Neural progenitor cell (in vitro differentiated cells): ENCODE measurements at regions not wholly inside any gene's neighbourhood (a gene's known extent, or its start where the extent isn't known, plus 50 kb on each side); places are given as distances from the start of the nearest gene placed in this dataset.

ENCODE experiments used
- EZH2 ChIP-seq: fragments of 200-600 bp; sonication (generic); IDR thresholded peaks from 2 replicates; pipeline ENCODE4 v1.6.1; 2017; ENCODE audit warnings: antibody characterized with exemption, mild to moderate bottlenecking, moderate library complexity
- EZH2phosphoT487 ChIP-seq: fragments of 200-600 bp; sonication (generic); IDR thresholded peaks from 2 replicates; pipeline ENCODE4 v1.6.1; 2017; ENCODE audit warnings: antibody characterized with exemption
- TF ChIP-seq, protein P1 (sequence below): fragments of 200-600 bp; sonication (generic); IDR thresholded peaks from 2 replicates; pipeline ENCODE4 v1.5.1; 2017; ENCODE audit warnings: antibody characterized with exemption, mild to moderate bottlenecking

DNA sequence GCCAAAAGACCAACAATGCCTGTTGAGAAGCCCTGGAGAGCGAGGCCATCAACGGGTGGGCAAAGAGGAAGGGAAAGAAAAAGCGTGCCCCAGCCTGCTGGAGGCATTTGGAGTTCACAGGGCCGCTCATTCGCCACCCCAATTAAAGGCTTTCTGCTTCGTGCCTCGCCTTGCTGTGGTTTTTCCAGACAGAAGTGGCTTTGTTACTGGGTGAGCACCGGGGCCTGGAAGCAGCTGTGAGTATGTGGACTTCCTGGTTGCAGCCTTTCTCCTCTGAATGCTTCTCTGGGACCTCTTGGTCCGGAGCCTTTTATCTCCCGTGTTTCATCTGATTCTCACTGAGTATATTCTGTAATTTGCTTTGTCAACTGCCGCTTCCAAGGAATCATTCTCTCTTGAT is 118.1 kb upstream of the EGR2 start:
- TF ChIP-seq, protein P1, sequence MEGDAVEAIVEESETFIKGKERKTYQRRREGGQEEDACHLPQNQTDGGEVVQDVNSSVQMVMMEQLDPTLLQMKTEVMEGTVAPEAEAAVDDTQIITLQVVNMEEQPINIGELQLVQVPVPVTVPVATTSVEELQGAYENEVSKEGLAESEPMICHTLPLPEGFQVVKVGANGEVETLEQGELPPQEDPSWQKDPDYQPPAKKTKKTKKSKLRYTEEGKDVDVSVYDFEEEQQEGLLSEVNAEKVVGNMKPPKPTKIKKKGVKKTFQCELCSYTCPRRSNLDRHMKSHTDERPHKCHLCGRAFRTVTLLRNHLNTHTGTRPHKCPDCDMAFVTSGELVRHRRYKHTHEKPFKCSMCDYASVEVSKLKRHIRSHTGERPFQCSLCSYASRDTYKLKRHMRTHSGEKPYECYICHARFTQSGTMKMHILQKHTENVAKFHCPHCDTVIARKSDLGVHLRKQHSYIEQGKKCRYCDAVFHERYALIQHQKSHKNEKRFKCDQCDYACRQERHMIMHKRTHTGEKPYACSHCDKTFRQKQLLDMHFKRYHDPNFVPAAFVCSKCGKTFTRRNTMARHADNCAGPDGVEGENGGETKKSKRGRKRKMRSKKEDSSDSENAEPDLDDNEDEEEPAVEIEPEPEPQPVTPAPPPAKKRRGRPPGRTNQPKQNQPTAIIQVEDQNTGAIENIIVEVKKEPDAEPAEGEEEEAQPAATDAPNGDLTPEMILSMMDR, result no peak
- TF ChIP-seq EZH2phosphoT487 (no peak), EZH2 (no peak)
